GM19193 (cell line): ENCODE measurements at regions not wholly inside any gene's neighbourhood (a gene's known extent, or its start where the extent isn't known, plus 50 kb on each side); places are given as distances from the start of the nearest gene placed in this dataset.

Experiments used
- POLR2A ChIP-seq: IDR thresholded peaks from 4 replicates; pipeline ENCODE4 v1.6.1; 2011; ENCODE audit not compliant: insufficient read depth, insufficient read length; ENCODE audit errors: extremely low read depth

GRCh38 chr11:116173941-116174911 is 598.6 kb downstream of the BUD13 start:
- TF ChIP-seq POLR2A, result no peak

DNA sequence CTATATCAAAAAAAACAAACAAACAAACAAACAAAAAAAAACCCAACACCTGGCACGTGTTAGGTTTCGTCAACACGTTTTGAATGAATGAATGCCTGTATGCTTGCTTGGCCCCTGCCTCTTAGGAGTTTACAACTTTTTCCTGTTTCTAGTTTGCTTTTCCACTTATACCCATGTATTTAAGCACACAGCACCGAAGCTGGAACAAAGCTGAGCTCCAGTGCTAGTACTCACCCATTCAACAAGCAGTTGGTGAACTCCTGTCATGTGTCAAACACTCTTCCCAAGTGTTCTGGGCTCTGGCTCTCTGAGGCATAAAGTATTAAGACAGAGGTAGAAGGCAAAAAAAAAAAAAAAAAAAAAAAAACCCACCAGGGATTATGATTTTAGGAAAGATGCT is 599.3 kb downstream of the BUD13 start:
- no peak for TF ChIP-seq POLR2A

DNA sequence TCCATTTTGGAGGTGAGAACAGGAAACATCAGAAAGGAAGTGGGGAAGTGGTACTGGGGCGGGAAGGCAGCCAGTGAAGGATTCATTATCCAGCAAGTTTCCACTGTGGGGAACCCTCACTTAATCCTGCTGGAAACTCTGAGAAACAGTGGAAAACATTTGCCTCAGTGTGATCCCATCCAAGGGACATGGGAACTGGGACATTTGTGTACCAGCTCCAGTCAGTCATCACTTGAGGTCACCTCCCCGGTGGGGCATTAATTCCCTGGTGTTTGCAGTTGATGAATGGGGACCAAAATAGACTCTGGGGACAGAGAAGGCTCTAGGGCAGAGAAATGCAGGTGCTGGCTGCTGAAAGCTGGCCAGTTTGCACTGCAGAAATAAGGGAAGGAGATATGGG is 599.9 kb downstream of the BUD13 start:
- no peak for TF ChIP-seq POLR2A

DNA sequence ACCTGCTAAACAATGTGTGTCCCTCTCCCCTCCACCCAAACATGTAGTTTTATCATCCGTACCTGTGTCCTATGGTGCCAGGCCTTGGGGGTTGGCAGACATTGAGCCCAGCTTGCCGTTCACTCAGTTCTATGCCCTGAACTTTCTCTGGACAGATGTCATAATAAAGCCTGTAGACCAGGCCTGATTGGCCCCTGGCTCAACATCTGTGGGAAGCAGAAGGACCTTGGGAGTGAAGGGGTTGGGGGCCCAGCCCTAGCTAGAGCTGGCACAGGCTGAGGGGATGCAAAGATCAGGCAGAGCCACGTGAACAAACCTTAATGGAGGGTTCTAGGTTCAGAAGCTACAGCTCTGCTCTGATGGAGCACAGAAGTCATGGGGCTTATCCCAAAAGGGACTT is 600.6 kb downstream of the BUD13 start:
- TF ChIP-seq POLR2A, result no peak

DNA sequence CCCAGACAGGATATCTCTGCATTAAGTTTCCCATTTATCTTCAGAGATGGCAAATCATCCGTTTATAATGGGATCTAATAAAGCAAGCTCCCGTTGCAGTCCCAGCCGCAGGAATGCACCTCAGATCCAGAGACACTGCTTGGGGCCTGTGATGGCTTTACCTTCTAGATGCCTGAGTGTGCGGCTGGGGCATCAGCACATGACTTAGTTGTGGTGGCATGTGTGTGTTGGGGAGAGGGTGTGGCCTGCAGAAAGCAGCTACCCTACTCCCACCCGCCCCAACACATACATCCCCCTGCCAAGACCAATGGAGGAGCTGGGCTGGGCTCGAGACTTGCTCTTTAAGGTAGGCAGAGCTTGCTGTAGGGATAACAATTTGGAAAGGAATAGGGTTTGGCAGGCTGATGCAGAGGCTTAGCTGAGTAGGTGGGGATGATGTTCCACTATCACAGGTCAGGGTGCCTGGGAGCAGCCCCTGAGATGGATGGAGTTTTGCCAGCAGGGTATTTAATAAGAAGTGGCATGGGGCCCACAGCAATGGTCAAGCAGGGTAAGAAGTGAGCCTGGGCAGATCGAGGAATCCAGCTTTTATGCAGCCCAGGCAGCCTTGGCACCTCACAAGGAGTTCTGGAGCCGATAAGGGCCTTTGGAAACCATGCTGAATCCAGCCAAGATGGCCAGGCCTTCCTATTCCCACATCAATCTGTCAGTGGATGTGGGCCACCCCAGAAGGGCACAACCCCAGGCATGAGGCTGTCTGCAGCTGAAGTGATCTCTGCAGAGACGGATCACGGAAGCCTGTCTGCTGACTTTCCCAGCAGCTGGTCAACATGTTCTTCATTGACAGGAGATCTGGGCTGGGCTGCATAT is 601.3 kb downstream of the BUD13 start:
- no peak for TF ChIP-seq POLR2A

- no peak for TF ChIP-seq POLR2A
Measured at GRCh38 chr11:116170526-116171120, 602.2 kb downstream of the BUD13 start.

- no peak for TF ChIP-seq POLR2A
Measured at GRCh38 chr11:116169776-116170175, 603.0 kb downstream of the BUD13 start.

- no peak for TF ChIP-seq POLR2A
Measured at GRCh38 chr11:116168459-116168787, 604.4 kb downstream of the BUD13 start.

- TF ChIP-seq POLR2A, result no peak
Measured at GRCh38 chr11:116167706-116168458, 604.9 kb downstream of the BUD13 start.

DNA sequence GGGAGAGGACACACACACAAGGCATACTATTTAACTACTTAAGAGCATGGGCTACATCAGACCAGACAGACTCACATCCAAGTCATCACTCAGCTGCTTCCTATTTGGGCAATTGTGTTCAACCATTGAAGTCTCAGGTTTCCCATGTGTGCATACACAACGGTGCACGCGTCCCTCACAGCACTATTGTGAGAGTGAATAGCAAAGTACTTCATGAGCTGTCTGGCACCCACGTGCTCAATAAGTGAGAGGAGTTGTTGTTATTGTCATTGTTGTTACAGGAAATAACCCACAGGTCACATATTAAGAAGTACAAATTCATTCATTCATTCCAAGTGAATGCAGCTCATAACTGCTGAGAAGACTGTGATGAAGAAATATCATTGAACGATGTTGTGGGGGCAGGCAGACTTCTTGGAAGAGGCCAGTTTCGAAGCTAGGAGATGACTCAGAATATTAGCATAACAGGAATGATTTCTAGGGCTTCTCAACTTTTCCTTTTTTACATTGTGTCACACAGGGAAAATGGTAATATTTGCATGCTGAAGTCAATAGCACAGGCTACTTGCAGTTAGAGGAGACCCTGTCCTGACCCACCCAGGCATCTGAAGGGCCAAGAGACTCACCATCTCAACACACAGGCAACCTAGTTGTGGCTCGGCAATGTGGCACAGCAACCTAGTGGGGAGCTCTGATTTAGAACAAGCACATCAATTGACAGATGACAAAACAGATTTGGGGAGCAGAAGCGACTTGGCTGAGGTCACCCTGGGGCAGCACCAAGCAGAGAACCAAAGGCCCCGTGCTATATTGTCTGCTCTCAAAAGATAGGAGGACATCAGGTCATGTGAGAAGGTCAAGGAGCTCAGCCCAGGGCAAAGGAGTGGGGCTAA is 606.0 kb downstream of the BUD13 start:
- TF ChIP-seq POLR2A, result no peak

DNA sequence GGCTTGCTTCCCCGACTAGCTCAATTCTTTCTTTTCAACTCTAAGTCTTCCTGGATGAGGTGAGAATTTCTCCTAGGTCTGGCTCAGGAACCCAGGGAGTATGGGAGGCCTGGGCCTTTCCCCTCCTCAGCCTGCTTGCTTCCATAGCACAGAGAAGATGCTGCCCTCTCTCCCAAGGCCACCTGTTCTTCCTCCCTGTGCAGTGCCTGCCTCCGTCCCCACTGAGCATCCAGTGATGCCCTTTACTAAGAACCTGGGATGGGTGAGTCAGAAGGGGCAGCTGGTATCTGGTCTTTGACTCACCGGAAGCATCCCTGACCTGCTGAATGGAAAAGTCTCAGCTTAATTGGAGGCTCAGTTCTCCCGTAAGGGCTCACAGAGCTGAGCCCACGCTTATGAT is 607.9 kb downstream of the BUD13 start:
- TF ChIP-seq POLR2A, result no peak

GRCh38 chr11:116162886-116163230 is 609.9 kb downstream of the BUD13 start:
- TF ChIP-seq POLR2A, result no peak

DNA sequence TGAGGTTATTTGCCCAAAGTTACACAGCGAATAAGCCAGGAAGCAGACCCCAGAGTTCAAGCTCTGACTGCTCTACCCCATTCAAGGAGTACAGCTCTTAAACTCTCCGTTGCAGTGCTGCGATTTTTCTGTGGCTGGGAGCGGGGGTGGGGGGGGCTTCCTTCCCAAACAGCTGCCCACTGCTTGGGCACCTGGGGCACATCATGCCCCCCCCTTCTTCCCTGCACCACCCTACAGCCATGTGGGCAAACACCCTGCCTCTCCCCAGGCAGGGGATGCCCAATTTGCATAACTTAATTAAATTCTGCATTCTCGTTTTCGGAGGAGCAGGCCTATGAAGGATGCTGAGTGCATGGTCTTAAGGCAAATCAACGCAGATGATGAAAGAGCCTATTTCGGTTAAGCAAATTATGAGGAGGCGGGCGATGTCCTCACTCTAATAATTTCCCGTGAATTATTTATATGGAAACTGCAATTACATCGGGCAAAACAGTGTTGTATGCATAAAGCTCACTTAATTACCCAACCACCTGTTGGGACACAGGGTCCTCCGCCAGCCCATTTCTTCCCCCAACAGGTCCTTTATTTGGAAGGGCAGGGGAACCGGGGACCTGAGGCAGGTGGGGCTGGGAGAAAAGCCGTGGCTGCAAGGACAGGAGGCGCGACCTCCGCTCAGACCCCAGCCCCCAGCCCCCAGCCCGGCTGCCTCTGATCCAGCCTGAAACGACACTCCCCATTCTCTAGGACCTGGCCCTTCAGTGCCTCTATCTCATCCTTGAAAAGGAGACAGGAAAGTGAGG is 610.5 kb downstream of the BUD13 start:
- no peak for TF ChIP-seq POLR2A

GRCh38 chr11:116148645-116149044 is 624.1 kb downstream of the BUD13 start:
- TF ChIP-seq POLR2A, result no peak

GRCh38 chr11:116148056-116148455 is 624.7 kb downstream of the BUD13 start:
- no peak for TF ChIP-seq POLR2A
